ENCODE measurements at regions not wholly inside any gene's neighbourhood (a gene's known extent, or its start where the extent isn't known, plus 50 kb on each side); places are given as distances from the start of the nearest gene placed in this dataset.

- TF ChIP-seq ZNF133 (CRISPR knock-in tag; IDR thresholded peaks at IDR 0.05) = no peak
- no peak for TF ChIP-seq ZFX (CRISPR knock-in tag; IDR thresholded peaks at IDR 0.05)
- no peak for TF ChIP-seq ZNF23 (CRISPR knock-in tag; IDR thresholded peaks at IDR 0.05)
- TF ChIP-seq CHCHD3 (CRISPR knock-in tag; IDR thresholded peaks at IDR 0.05) = no peak
- no peak for TF ChIP-seq ZNF764 (CRISPR knock-in tag; IDR thresholded peaks at IDR 0.05; ENCODE audit: low read depth)
- TF ChIP-seq CREM (IDR thresholded peaks at IDR 0.05; ENCODE audit: low read depth) = peak; percentile 77
- no peak for TF ChIP-seq MCM2 (IDR thresholded peaks at IDR 0.05; ENCODE audit: low read depth)
- TF ChIP-seq DPF2 (IDR thresholded peaks at IDR 0.05) = peak; percentile 95
- TF ChIP-seq NUFIP1 (IDR thresholded peaks at IDR 0.05; ENCODE audit: partially characterized antibody) = peak; percentile 75
- peak; percentile 88 for TF ChIP-seq SMARCC2 (IDR thresholded peaks at IDR 0.05; ENCODE audit: low read depth)
- no peak for TF ChIP-seq ATF4 (CRISPR knock-in tag; IDR thresholded peaks at IDR 0.05)
- no peak for TF ChIP-seq MCM3 (IDR thresholded peaks at IDR 0.05)
- no peak for TF ChIP-seq ZFP1 (CRISPR knock-in tag; IDR thresholded peaks at IDR 0.05)
- TF ChIP-seq ADNP (tag; IDR thresholded peaks at IDR 0.05) = no peak
- TF ChIP-seq, protein P1, sequence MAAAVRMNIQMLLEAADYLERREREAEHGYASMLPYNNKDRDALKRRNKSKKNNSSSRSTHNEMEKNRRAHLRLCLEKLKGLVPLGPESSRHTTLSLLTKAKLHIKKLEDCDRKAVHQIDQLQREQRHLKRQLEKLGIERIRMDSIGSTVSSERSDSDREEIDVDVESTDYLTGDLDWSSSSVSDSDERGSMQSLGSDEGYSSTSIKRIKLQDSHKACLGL (CRISPR knock-in tag; IDR thresholded peaks at IDR 0.05; ENCODE audit: borderline replicate concordance, poor library complexity, severe bottlenecking) = no peak
- TF ChIP-seq ZNF124 (CRISPR knock-in tag; IDR thresholded peaks at IDR 0.05) = no peak
- no peak for TF ChIP-seq ELK1 (CRISPR knock-in tag; IDR thresholded peaks at IDR 0.05)
- no peak for TF ChIP-seq SUPT5H (IDR thresholded peaks at IDR 0.05)
- TF ChIP-seq SLC30A9 (CRISPR knock-in tag; IDR thresholded peaks at IDR 0.05) = no peak
- TF ChIP-seq HNRNPL (IDR thresholded peaks at IDR 0.05; ENCODE audit: low read depth, low read length) = no peak
- no peak for TF ChIP-seq ATF1 (CRISPR knock-in tag; IDR thresholded peaks at IDR 0.05)
- TF ChIP-seq ATF1 (tag; IDR thresholded peaks at IDR 0.05) = peak; percentile 70
- TF ChIP-seq CBX5 (IDR thresholded peaks at IDR 0.05; ENCODE audit: borderline replicate concordance, low read depth) = no peak
- no peak for TF ChIP-seq CCAR2 (IDR thresholded peaks at IDR 0.05; ENCODE audit: low read depth, low read length)
Measured at GRCh38 chr20:22833851-22834250, 201.3 kb upstream of the SSTR4 start (continued).

All from K562 (cell line).